ENCODE measurements at regions not wholly inside any gene's neighbourhood (a gene's known extent, or its start where the extent isn't known, plus 50 kb on each side); places are given as distances from the start of the nearest gene placed in this dataset.
A peak's percentile ranks its signal among the peaks of the same experiment; 100 is the strongest.

DNA sequence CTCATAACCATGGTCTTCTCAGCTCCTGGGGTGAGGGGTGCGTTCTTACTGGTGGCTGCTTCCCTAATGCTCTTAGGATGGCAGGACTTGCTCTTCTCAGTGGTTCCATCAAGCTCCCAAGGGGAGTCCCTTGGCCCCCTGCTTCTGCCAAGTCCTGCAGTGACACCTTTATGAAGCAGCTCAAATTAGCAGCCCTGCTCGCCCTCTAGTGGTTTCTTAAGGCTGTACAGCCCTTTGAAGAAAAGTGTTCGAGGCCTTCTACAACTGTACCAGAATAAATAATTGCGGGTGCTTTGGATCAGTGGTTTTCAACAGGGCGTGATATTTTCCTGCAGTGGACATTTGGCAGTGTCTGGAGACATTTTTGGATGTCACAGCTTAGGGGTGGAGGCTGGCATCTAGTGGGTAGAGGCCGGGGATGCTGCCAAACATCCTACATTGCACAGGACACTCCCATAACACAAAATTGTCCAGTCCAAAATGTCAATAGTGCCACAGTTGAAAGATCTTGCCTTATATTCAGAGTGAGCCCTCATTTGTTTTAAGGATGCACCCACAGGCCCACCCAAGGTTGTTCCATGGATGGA is 204.7 kb upstream of the S100G start:
- peak in 1 of 2 donors; percentile 3 for DNase-seq (ENCODE audit: low read depth in 2 of 2)

DNA sequence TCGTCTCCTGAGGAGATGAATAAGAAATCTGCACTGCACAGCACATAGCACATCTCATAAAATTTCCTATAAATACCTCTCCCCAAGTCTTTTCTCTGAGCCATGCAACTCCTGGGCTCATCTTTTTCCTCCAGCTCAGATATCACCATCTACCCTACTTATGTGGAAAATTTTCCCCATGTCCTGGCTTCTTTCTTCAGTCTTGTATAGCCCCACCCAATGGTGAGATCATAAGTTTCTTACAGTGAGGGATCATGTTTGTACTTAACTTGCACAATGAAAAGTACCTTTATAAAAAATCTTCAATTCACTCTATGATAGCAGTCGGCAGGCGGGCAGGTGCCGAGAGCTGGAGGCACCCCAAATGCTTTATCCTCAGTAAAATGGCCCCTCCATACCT is 198.6 kb upstream of the S100G start:
- DNase-seq (ENCODE audit: low read depth in 2 of 2): no peak

DNA sequence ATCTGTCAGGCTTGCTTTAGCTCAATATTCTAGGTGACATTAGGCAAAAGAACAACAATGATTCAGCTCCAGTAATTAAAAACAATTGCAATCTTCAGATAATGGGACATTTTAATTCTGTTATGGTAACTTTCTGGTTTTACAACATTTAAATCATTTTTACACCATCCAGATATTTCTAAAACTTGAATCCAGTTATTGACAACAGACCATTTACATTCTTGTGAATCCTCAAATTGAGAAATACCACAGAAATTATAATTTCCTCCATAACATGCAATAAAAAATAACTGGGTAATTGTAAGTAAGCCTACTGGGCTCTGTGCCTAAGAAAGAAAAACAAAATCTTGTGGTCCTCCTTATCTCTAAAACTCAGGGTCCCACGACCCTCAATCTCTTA is 195.0 kb upstream of the S100G start:
- DNase-seq (ENCODE audit: low read depth in 2 of 2): no peak

DNA sequence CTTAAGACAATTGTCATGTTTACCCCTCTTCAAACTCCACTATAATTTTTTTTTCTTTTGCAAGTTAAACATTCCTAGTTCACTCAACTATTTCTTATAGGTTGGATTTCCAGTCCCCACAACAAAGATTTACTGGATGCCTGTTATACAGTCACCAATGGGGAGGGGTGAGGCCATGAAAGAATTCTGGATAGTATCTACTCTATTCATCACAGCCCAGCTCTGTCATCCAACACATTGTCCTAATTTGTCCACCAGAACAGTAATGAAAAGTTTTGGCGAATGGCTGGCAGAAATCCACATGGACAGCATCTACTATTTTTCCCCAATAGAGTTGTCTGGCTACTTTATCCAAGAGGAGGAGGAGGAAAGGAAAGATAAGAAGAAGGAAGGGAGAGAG is 192.7 kb upstream of the S100G start:
- no peak for DNase-seq (ENCODE audit: low read depth in 2 of 2)

DNA sequence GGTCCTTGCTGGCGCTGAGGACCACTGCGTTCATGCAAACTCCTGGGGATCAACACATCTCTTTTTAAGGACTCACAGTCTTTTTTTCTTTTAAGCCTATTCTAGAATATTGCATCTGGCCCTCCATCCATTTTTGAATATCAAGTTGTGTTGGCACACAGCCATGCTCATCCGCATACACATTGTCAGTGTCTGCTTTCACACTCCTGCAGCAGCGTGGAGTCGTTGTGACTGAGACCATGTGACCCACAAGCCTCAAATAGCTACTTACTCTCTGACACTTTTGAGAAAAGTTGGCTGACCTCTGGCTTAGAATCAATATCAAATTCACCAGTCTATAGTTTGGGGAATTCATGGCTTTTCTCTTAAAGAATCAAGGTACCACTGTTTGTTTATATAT is 191.8 kb upstream of the S100G start:
- DNase-seq (ENCODE audit: low read depth in 2 of 2): no peak

DNA sequence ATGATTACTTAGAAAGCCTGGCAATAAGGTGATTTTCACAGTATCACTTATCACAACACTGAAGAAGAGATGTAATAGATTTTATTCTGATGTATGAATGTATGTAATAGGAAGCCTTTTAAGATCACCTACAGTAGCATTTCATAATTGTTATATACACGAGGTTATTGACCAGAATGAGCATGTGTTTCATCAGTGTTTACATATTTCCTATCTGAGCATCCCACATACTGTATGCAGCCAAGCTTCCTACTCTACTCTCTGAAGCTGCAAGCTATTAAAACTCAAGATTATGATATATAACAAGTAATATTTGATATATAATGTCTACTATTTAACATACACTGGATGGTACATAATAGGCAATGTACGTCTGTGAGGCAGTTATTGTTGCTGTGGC is 190.9 kb upstream of the S100G start:
- DNase-seq (ENCODE audit: low read depth in 2 of 2): no peak

DNA sequence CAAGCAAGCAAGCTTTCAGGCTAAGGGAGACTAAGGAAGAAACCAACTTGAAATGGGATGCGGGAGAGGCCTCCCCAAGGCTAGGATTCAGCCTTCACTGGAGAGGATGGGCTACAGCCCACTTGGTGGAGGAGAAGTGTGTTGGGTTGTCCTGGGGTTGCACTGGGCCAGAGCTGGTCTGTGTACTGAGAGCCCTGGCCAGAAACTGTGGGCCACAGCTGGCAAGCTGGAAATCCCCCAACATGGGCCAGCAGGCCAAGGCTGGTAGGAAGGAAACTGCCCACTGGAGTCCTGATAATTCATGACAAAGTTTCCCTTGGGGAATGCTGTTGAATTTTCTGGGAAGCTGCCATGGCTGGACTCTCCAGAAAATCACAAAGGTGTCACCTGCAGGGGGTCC is 188.0 kb upstream of the S100G start:
- no peak for DNase-seq (ENCODE audit: low read depth in 2 of 2)

DNA sequence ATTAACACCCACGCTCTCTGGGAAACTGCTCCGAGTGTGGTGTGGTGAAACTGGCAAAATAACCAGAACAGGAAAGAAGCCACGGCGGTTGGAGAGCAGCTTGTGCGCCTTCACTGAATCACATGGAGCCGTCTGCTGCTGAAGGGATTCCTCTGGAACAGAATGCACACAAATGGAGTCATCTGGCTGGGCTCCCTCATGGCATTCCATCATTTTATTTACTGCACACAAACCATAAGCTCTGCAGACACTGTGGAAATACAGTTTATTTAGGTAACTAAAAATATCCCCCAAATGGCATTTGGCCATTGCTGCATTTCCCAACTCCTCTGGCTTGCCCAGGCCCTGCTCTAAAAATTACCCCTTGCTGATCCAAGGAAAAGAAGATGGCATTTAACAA is 187.0 kb upstream of the S100G start:
- DNase-seq (ENCODE audit: low read depth in 2 of 2): no peak

DNA sequence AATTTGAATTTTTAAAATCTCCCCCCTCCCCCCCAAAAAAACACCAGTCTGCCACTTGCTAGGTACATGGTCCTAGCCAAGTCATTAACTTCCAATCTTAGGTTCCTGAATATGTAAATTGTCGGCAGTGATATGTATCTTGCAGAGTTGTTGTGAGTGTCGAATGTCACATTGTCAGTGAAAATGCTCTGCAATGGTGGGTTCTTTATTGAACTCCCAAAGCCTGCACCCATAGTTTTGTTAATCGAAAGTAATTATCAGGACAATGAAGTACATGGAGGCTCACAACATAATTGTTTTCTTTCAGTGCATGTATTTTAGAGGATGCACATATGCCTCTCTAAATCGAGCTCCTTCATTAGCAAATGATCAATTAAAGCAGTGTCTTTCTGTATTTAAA is 185.6 kb upstream of the S100G start:
- DNase-seq (ENCODE audit: low read depth in 2 of 2): no peak

DNA sequence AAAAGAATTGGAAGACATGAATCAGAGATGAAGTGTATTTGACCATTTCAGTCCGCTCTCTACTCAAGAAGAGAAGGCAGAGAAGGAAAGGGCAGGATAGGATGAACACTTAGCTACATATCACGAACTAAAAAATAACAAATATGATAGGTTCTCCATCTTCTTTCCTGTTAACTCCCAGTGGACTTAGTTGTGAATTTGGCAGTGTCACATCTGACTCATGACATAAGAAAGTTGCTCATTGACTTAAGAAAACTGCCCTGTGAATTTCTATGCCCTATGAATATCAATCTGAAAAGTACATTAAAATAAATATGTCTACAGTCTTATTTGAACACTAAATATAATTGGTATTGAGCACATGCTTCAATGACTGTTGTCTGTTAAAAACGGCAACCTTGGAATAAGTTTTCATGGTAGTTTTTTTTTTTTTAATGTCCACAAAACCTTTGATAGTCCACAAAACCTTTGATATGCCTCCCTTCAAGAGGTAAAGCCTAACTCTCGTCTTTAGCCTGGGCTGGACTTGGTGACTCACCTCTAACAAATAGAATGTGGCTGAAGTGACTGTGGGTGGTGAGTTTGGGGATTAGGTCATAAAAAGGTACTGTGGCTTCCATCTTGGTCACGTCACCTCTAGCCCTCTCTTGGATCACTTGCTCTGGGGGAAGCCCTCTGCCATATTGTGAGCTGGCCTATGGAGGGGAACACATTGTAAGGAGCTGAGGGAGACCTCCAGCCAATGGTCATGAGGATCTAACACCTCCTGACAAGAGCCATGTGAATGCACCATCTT is 184.7 kb upstream of the S100G start:
- DNase-seq (ENCODE audit: low read depth in 2 of 2): no peak

DNA sequence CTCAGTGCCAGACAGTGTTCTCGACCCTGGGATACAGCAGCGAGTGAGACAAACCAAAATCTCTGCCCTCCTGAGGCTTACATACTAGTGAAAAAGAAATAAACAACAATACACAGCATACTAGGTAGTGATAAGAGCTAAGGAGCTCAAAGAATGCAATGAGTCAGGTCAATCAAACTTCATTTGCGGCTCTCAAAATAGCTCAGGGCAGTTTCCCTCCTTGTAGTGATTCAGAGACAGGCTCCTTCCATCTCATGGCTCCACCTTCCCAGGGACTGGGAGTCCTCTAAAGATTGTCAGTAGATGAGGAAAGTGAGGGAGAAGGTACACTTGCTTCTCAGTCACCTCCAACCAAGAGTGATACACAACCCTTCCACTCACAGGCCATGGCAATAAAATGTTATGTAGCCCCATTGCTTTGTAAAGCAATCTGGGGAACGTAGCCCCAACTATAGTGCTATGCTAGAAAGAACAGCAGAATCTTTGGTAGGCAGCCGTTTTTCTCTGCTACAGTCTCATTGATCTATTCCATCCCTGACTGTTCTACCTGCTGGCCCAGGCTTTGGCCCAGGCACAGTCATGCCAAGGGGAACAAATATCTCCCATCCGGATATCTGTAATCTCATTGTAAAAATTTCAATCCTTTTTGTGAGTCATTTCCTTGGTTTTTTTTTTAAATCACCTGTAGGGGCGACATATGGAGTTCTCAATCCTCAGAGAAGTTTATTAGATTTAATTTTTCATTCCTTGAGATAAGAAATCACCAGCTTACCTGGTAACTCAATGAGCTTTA is 183.1 kb upstream of the S100G start:
- DNase-seq (ENCODE audit: low read depth in 2 of 2): no peak

DNA sequence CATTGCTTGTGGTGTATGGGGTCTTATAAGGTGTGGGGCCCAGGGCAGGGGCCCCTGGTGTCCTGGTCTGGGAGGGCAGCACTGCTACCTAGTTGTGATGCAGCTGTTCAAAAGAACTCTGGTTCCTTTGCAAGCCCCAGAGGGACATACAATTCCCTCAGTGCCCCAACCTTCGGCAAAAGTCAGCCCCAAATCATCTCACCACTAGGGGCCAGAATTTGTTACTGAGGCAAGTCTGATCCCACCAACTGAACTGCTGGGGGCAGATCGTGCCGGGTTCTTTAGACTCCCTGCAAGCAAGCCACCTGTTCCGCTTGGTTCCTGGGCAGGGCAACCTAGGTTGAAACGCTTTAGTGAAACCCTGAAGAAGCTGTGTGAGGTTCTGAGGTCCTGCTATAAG is 180.1 kb upstream of the S100G start:
- DNase-seq (ENCODE audit: low read depth in 2 of 2): no peak

DNA sequence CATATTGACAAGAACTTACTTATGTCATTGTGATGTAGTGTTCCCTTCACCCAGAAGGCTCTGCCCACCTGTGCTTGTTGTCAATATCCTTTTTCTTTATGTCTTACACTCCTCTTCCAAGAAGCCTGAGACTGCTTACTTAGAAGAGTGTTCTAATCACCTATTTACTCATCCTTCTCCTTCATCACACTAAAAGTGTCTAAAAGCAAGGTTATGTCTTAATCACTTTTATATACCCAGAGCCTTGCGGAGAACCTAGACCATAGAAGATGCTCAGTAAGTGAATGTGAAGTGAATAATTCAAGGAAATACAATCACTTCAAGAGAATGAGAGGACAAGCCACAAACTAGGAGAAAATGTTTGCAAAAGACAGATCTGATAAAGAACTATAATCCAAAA is 177.6 kb upstream of the S100G start:
- no peak for DNase-seq (ENCODE audit: low read depth in 2 of 2)

DNA sequence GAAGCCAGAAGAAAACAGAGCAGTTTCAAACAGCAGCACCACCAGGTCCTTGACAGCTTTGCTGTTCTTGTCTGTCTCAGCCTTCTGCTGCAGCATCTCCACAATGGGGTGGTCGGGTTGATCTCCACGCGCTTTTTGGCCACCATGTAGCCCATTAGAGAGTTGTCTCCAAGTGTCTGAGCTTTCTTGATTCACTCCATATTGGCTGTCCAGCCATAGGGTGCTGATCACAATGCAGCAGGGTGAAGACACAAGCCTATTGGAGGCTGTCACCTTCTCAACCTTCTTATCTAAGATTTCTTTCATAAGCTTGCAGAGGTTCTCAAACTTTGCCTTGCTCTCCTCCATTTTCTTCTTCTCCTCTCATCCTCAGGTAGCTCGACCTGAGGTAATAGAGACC is 175.4 kb upstream of the S100G start:
- DNase-seq (ENCODE audit: low read depth in 2 of 2): no peak

DNA sequence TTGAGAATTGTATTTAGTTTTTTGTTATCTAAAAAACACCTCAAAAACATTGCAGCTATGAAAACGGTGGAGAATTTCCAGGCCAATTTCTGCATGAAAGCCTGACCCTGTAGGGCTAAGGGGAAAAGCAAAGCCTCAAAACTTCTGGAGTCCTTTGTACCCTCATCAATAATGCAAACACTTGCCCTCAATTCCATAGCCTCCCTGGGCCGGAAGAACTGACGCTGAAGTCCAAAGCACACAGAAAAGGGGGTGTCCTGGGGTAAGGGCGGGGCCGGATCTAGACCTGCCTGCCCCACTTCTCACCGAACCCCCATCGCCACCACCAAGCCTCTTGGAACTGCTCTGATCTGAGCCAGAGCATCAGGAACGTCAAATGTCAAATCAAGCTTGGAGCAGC is 173.9 kb upstream of the S100G start:
- DNase-seq (ENCODE audit: low read depth in 2 of 2): no peak

DNA sequence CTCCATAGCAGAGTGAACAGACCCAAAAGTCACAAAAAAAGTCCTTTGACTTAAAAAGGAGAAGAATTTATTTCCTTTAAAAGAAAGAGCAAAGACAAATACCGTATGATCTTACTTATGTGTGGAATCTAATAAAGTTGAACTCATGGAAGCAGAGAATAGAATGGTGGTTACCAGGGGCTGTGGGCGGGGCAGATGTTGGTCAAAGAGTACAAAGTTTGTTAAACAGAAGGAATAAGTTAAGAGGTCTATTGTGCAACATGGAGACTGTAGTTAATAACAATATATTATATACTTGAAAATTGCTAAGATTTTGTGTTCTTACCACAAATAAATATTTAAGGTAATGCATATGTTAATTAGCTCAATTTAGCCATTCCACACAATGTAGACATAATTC is 173.3 kb upstream of the S100G start:
- DNase-seq (ENCODE audit: low read depth in 2 of 2): no peak

DNA sequence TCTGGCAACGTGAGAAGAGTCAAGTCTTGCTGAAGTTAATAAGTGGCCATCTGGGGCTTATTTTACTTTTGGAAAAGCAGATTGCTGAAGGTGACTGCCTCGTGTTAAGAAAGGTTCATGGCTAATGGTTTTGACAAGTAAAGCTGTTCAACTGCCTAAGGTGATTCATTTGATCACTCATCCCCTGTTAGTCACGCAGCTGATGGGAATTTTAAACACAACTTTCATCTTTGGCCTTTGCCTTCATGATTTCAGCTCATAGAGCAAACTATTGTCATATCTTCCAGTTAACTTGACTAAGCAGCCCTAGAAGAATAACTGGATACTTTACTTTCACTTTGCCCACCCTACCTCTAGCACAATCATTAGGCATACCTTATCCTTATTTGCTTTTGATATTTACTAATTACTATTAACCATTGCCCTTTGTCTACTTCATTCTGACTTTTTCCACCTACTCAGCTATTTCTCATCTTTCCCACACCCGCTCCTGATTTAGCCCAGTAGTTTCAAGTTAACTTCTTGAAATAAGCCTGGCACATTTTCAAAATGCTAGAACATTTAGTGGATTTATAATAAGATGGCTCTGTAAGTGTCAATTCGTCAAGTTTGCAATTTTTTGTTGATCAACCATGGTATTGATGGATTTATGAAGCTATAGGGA is 170.6 kb upstream of the S100G start:
- DNase-seq (ENCODE audit: low read depth in 2 of 2): no peak

DNA sequence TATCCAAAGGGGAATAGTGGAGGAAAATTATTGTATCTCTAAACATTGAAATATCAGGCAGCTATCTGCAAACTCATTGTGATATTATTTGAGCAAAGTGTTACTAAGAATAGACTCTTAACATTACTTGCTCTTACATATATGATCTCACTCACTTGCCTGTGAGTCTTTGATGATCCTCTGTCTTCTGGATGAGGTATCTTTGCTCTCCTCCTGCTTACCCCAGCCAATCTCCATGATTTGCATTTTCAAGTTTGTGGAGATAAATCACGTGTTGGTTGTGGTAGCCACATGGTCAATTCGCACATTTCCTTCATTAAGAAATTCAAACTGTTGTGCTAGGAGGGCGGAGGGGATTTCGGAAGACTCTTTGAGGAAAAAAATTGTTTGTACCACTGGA is 169.9 kb upstream of the S100G start:
- no peak for DNase-seq (ENCODE audit: low read depth in 2 of 2)

DNA sequence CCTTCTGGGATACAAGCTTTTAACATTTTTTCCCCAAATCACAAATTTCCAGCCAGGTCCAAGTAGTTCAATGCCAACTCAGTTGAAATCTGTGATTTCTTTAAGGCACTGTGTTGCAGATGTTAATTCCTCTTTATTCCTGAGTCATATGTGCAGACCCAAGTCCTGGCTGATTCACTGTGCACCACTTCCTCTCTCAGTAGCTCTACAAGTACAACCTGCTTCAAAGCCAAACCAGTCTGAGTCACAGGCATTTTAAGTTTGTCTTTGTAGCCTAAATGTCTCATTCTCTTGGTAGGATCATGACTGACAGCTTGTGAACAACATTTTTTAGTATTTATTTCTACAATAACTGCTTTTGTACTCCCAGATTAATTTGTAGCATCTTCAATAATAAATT is 165.6 kb upstream of the S100G start:
- DNase-seq (ENCODE audit: low read depth in 2 of 2): peak in 1 of 2 donors; percentile 0

DNA sequence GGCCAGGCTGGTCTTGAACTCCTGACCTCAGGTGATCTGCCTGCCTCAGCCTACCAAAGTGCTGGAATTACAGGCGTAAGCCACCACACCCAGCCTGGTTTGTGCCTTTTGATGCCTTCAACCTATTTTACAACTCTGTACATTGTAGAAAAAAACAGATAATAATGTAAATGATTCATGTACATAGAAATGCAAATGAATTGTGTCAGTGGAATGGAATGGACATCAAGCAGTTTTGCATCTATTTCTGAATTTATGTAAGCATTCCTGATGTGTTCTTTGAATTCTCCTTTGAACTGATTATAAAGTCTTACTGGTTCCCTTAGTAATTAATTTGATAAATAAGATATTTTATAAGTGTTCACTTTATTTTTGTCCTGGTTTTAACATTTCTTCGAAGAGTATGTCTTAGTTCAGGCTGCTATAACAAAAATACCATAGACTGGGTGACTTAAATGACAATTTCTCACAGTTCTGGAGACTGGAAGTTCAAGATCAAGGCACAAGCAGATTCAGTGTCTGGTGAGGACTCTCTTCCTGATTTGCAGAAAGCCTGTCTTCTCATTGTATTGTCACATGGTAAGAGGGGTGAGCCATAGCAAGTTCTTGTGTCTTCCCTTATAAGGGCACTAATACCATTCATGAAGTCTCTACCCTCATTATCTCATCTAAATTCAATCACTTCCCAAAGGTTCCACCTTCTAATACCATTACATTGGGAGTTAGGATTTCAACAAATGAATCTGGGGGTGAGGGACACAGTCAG is 162.2 kb upstream of the S100G start:
- DNase-seq (ENCODE audit: low read depth in 2 of 2): no peak

DNA sequence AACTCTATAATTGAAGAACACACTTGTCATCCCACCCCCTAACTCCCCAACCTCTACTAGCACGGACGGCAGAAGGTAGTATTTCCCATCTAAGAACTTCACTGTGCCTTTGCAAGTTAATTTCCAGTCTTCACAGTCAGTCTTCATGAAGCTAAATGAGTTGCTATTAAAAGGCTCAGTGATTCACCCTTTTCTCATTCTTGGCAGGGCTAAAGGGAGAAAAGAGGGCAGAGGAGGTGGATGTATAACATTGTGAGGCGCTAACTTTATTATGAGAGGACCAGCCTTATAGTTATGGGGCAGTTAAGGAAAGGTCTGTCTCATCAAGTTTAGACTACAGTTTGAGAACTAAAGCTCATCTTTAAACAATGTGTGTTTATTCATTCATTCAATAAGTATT is 161.0 kb upstream of the S100G start:
- DNase-seq (ENCODE audit: low read depth in 2 of 2): no peak

DNA sequence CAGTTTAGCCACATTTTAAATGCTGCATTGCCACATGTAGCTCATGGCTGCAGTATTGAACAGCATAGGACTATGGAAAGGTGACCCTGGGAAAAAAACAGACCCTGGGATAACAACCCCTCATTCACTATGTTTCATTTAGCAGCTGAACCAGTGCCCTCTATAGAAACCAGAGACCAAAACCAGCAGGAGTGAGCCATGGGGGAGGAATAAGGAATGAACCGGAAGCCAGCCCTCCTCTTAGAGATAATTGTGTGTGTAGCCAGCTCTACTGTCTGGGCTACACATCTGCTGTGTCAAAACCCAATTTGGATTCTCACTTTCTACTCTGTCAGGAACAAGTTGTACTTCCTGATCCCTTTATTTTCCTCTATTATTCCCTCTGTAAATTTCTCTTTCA is 158.5 kb upstream of the S100G start:
- DNase-seq (ENCODE audit: low read depth in 2 of 2): no peak

Measured in stimulated activated CD8-positive, alpha-beta memory T cell treated with anti-CD3 and anti-CD28 coated beads, Interleukin-2, amount 100 ng/mL, for 1 hour (primary cell).